ENCODE measurements at regions not wholly inside any gene's neighbourhood (a gene's known extent, or its start where the extent isn't known, plus 50 kb on each side); places are given as distances from the start of the nearest gene placed in this dataset.
"Not testable (repeated sequence)": the region's sequence is repeated elsewhere in the genome, so short reads cannot be mapped to it uniquely, and the experiment has no call there.

GRCh38 chr15:88965097-88965496 lies 51.9 kb upstream of the MFGE8 start:
- not testable (repeated sequence) for TF ChIP-seq CTCF, POLR2A (IDR thresholded peaks at IDR 0.05)
